GM23248 (cell line): ENCODE measurements at regions not wholly inside any gene's neighbourhood (a gene's known extent, or its start where the extent isn't known, plus 50 kb on each side); places are given as distances from the start of the nearest gene placed in this dataset.
A peak's percentile ranks its signal among the peaks of the same experiment; 100 is the strongest.

Experiments used
- DNase-seq: peaks from one replicate; pipeline ENCODE4 v3.0.0-alpha.2; 2015
- H2AFZ ChIP-seq: fragments of 200-600 bp; sonication (generic); 2 replicates; pipeline ENCODE4 v1.6.1; 2016; ENCODE audit warnings: antibody characterized with exemption
- H3F3A ChIP-seq: fragments of 200-600 bp; sonication (generic); 2 replicates; pipeline ENCODE4 v1.6.1; 2016; ENCODE audit warnings: mild to moderate bottlenecking, antibody characterized with exemption, mixed run types; ENCODE audit not compliant: insufficient read depth
- H3K27ac ChIP-seq: fragments of 200-600 bp; sonication (generic); 2 replicates; pipeline ENCODE4 v1.5.1; 2016; ENCODE audit warnings: mild to moderate bottlenecking
- H3K27me3 ChIP-seq: fragments of 200-600 bp; sonication (generic); replicated peaks from 2 replicates; pipeline ENCODE4 v1.6.1; 2016; ENCODE audit warnings: mild to moderate bottlenecking; ENCODE audit not compliant: insufficient read depth
- H3K36me3 ChIP-seq: fragments of 200-600 bp; sonication (generic); 2 replicates; pipeline ENCODE4 v1.6.1; 2016; ENCODE audit warnings: low read depth, mild to moderate bottlenecking
- H3K4me1 ChIP-seq: fragments of 200-600 bp; sonication (generic); 2 replicates; pipeline ENCODE4 v1.6.1; 2016; ENCODE audit warnings: mild to moderate bottlenecking; ENCODE audit not compliant: insufficient read depth
- H3K4me2 ChIP-seq: fragments of 200-600 bp; sonication (generic); one replicate; pipeline ENCODE4 v1.6.1; 2016; ENCODE audit warnings: mild to moderate bottlenecking; ENCODE audit not compliant: unreplicated experiment
- H3K4me3 ChIP-seq: fragments of 200-600 bp; sonication (generic); 2 replicates; pipeline ENCODE4 v1.5.1; 2016; ENCODE audit warnings: mild to moderate bottlenecking
- H3K79me2 ChIP-seq: fragments of 200-600 bp; sonication (generic); 2 replicates; pipeline ENCODE4 v1.6.1; 2016; ENCODE audit warnings: mild to moderate bottlenecking; ENCODE audit not compliant: insufficient read depth
- H3K9ac ChIP-seq: fragments of 200-600 bp; sonication (generic); 2 replicates; pipeline ENCODE4 v1.6.1; 2016; ENCODE audit warnings: mild to moderate bottlenecking
- H3K9me2 ChIP-seq: fragments of 200-600 bp; sonication (generic); 2 replicates; pipeline ENCODE4 v1.6.1; 2016; ENCODE audit warnings: mixed run types, mild to moderate bottlenecking, moderate library complexity; ENCODE audit not compliant: insufficient read depth
- H3K9me3 ChIP-seq: fragments of 200-600 bp; sonication (generic); one replicate; pipeline ENCODE4 v1.6.1; 2017; ENCODE audit warnings: low read depth
- H4K20me1 ChIP-seq: fragments of 200-600 bp; sonication (generic); 2 replicates; pipeline ENCODE4 v1.6.0; 2016; ENCODE audit not compliant: insufficient read depth
- EZH2 ChIP-seq: fragments of 200-600 bp; sonication (generic); IDR thresholded peaks from 2 replicates; pipeline ENCODE4 v1.6.1; 2018; ENCODE audit warnings: antibody characterized with exemption, mild to moderate bottlenecking; ENCODE audit not compliant: insufficient read depth, poor library complexity, severe bottlenecking
- EZH2phosphoT487 ChIP-seq: fragments of 200-600 bp; sonication (generic); IDR thresholded peaks from 2 replicates; pipeline ENCODE4 v1.6.1; 2018; ENCODE audit warnings: antibody characterized with exemption, moderate library complexity, mild to moderate bottlenecking, low read depth; ENCODE audit not compliant: insufficient read depth
- WGBS, 2 experiments: methylation state at CpG; one replicate each; pipeline ENCODE4 v1.1.6; 2015 to 2017; ENCODE audit warnings: low lambda C conversion rate in 2 of 2, low coverage in 1 of 2; ENCODE audit errors: missing lambda C conversion rate in 2 of 2; 5-methylcytosine and 5-hydroxymethylcytosine counted together
- in situ Hi-C: fragments of 300-500 bp; cut with MboI; formaldehyde crosslinking; loops from 2 replicates; pipeline ENCODE4 v1.15.0; 2020

- in situ Hi-C loops = no loop called here
- no peaks in the 10 kb centered on the region for H4K20me1 ChIP-seq
- H3K4me3 ChIP-seq = no peak overlapping the region
- H3K27me3 ChIP-seq = no peaks in the 10 kb centered on the region
- no peak overlapping the region for H3K9ac ChIP-seq
- H3K4me2 ChIP-seq = no peak overlapping the region
- no peaks in the 10 kb centered on the region for H3K9me3 ChIP-seq
- H3F3A ChIP-seq = 0 out of 2 replicates have a peak, but pooled peaks cover 4% of the 10 kb centered on the region
- peaks cover 18% of the 10 kb centered on the region for H3K4me1 ChIP-seq
- no peaks in the 10 kb centered on the region for H3K36me3 ChIP-seq
- no peak overlapping the region for H2AFZ ChIP-seq
- no peak overlapping the region for H3K27ac ChIP-seq
- TF ChIP-seq EZH2 (no peak), EZH2phosphoT487 (no peak)
- peak; percentile 18 for DNase-seq
- no peaks in the 10 kb centered on the region for H3K79me2 ChIP-seq
- no peaks in the 10 kb centered on the region for H3K9me2 ChIP-seq
These were observed 263.3 kb downstream of the SLITRK1 start for GRCh38 chr13:83618966-83619365.

DNA sequence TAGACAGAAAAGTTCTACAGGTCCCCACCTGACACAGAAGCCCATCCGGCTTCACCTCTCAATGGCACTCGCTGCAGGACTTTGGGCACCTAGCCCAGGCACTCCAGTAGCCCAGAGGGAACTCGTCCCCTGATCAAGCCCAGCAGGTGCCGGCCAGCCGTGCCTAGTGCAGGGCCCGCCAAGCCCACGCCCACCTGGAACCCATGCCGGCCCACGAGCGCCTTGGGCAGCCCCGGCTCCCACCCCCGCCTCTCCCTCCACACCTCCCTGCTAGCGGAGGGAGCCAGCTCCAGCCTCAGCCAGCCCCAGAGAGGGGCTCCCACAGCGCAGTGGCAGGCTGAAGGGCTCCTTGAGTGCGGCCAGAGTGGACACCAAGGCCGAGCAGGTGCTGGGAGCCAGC is 268.8 kb downstream of the SLITRK1 start:
- no peaks in the 10 kb centered on the region for H3F3A ChIP-seq
- no peaks in the 10 kb centered on the region for H3K27me3 ChIP-seq
- no peak overlapping the region for H3K27ac ChIP-seq
- no peaks in the 10 kb centered on the region for H3K36me3 ChIP-seq
- no peak for DNase-seq
- H3K9me2 ChIP-seq = no peaks in the 10 kb centered on the region
- in situ Hi-C loops = no loop called here
- no peak overlapping the region for H3K4me3 ChIP-seq
- no peak overlapping the region for H2AFZ ChIP-seq
- 88 to 91% methylated on average over 15 to 16 of the region's 16 CpGs for WGBS, 2 experiments
- H3K4me1 ChIP-seq = peaks cover 5% of the 10 kb centered on the region
- H3K4me2 ChIP-seq = no peak overlapping the region
- no peaks in the 10 kb centered on the region for H3K79me2 ChIP-seq
- no peak overlapping the region for H3K9ac ChIP-seq
- no peak for TF ChIP-seq EZH2phosphoT487
- no peaks in the 10 kb centered on the region for H4K20me1 ChIP-seq
- H3K9me3 ChIP-seq = no peaks in the 10 kb centered on the region

DNA sequence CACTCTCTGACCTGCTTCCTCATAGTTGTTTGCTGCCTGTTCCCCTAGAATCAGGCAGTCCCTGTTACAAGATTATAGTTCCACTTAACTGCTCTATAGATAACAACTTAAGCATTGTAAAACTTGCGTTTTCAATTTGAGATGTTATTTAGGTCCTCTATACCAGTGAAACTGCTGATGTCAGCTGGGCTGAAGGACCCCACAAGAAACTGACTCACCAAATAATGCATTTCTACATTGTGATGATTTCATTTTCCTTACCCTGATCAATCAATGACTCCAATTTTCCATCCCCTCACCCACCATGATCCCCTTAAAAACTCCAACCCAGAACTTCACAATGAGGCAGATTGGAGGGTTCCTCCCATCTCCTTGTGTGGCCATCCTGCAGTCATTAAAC is 280.7 kb downstream of the SLITRK1 start:
- 70 to 76% methylated on average over 1 of the region's 1 CpG for WGBS, 2 experiments
- TF ChIP-seq EZH2 (no peak), EZH2phosphoT487 (no peak)

GRCh38 chr13:83592095-83592494 is 290.2 kb downstream of the SLITRK1 start:
- Histone ChIP-seq H3K4me2 (no peak overlapping the region), H4K20me1 (no peaks in the 10 kb centered on the region), H3K79me2 (no peaks in the 10 kb centered on the region), H3K27ac (no peak overlapping the region), H3K36me3 (no peaks in the 10 kb centered on the region), H3F3A (no peaks in the 10 kb centered on the region), H3K9me3 (no peaks in the 10 kb centered on the region), H2AFZ (no peak overlapping the region), H3K9ac (no peak overlapping the region), H3K4me3 (no peak overlapping the region), H3K9me2 (no peaks in the 10 kb centered on the region), H3K4me1 (no peaks in the 10 kb centered on the region), H3K27me3 (no peaks in the 10 kb centered on the region)
- DNase-seq = no peak
- in situ Hi-C loops = no loop called here
- TF ChIP-seq EZH2 (no peak), EZH2phosphoT487 (no peak)

More for the DNA sequence above, 280.7 kb downstream of the SLITRK1 start:
- Histone ChIP-seq H3K4me3 (no peak overlapping the region), H3K36me3 (no peaks in the 10 kb centered on the region), H3K27me3 (no peaks in the 10 kb centered on the region), H3K9ac (no peak overlapping the region), H3K4me2 (no peak overlapping the region), H3K79me2 (no peaks in the 10 kb centered on the region), H3K9me2 (no peaks in the 10 kb centered on the region; the same call in 1 of the 2 replicates), H3F3A (no peaks in the 10 kb centered on the region), H3K9me3 (no peaks in the 10 kb centered on the region), H3K4me1 (no peaks in the 10 kb centered on the region), H4K20me1 (no peaks in the 10 kb centered on the region), H3K27ac (no peak overlapping the region), H2AFZ (no peak overlapping the region)
- no peak for DNase-seq
- in situ Hi-C loops = no loop called here

GRCh38 chr13:83589814-83590213 is 292.5 kb downstream of the SLITRK1 start:
- Histone ChIP-seq H3K4me1 (no peaks in the 10 kb centered on the region), H2AFZ (no peak overlapping the region), H3K9me3 (no peaks in the 10 kb centered on the region), H4K20me1 (no peaks in the 10 kb centered on the region), H3K27ac (no peak overlapping the region), H3F3A (no peaks in the 10 kb centered on the region), H3K36me3 (no peaks in the 10 kb centered on the region), H3K79me2 (no peaks in the 10 kb centered on the region), H3K9me2 (no peaks in the 10 kb centered on the region), H3K4me3 (no peak overlapping the region), H3K27me3 (no peaks in the 10 kb centered on the region), H3K9ac (no peak overlapping the region), H3K4me2 (no peak overlapping the region)
- TF ChIP-seq EZH2phosphoT487 (no peak), EZH2 (no peak)
- no peak for DNase-seq
- in situ Hi-C loops = no loop called here
- WGBS, 2 experiments = 62 to 74% methylated on average over 1 of the region's 1 CpG
